ENCODE measurements at regions not wholly inside any gene's neighbourhood (a gene's known extent, or its start where the extent isn't known, plus 50 kb on each side); places are given as distances from the start of the nearest gene placed in this dataset.

DNA sequence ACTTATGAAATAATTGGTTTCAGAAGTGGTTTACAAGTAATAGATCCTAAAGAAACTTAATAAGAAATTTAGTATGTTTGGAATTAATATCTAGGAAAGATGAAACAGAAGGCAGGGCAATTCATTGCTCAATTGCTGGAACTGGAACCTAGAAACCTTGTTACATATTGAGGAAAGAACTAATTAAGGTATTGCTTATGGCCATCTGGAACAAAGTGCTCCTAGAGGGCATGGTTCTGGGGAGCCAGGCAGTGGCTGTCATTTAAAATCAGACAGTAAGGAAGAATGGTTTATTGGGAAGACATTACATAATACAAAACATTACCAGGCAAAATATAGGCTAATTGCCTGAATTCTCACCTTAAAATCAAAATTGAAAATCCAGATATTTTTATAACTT lies 224.1 kb downstream of the SLITRK6 start:
- TF ChIP-seq FOS (IDR thresholded peaks at IDR 0.05; ENCODE audit: low read depth, low read length): no peak
- TF ChIP-seq CEBPB (IDR thresholded peaks at IDR 0.05; ENCODE audit: low read depth, low read length): no peak
- TF ChIP-seq, protein P1, sequence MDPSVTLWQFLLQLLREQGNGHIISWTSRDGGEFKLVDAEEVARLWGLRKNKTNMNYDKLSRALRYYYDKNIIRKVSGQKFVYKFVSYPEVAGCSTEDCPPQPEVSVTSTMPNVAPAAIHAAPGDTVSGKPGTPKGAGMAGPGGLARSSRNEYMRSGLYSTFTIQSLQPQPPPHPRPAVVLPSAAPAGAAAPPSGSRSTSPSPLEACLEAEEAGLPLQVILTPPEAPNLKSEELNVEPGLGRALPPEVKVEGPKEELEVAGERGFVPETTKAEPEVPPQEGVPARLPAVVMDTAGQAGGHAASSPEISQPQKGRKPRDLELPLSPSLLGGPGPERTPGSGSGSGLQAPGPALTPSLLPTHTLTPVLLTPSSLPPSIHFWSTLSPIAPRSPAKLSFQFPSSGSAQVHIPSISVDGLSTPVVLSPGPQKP (IDR thresholded peaks at IDR 0.05; ENCODE audit: borderline replicate concordance, low read depth, low read length): no peak
- no peak for TF ChIP-seq MAFK (IDR thresholded peaks at IDR 0.05; ENCODE audit: low read depth, low read length)
- TF ChIP-seq POLR2A (IDR thresholded peaks at IDR 0.05; ENCODE audit: low read depth, low read length): no peak
- TF ChIP-seq MXI1 (IDR thresholded peaks at IDR 0.05; ENCODE audit: borderline replicate concordance, low read depth, low read length): no peak
- no peak for TF ChIP-seq RAD21 (IDR thresholded peaks at IDR 0.05; ENCODE audit: low read length)
- TF ChIP-seq SMC3 (IDR thresholded peaks at IDR 0.05; ENCODE audit: low read depth, low read length): no peak
- TF ChIP-seq MAZ (IDR thresholded peaks at IDR 0.05; ENCODE audit: borderline replicate concordance, low read depth, low read length): no peak
- no peak for TF ChIP-seq BHLHE40 (IDR thresholded peaks at IDR 0.05; ENCODE audit: low read depth, low read length)
- TF ChIP-seq CHD1 (IDR thresholded peaks at IDR 0.05; ENCODE audit: low read depth, low read length): no peak
- Histone ChIP-seq H3K4ac (ENCODE audit: low read depth, low read length) (no peak overlapping the region), H4K5ac (ENCODE audit: low read depth, low read length) (no peak overlapping the region), H2BK5ac (ENCODE audit: low read depth, low read length, poor library complexity, severe bottlenecking) (no peak overlapping the region), H2BK120ac (ENCODE audit: low read depth, low read length) (no peak overlapping the region), H2BK20ac (ENCODE audit: low read depth, low read length) (no peak overlapping the region), H3K27me3 (ENCODE audit: control insufficient read depth, insufficient read depth, low read length) (no peaks in the 10 kb centered on the region), H2BK15ac (ENCODE audit: low read depth, low read length) (no peak overlapping the region), H2AFZ (replicated peaks; ENCODE audit: low read length, poor library complexity) (no peak overlapping the region), H4K91ac (ENCODE audit: insufficient read depth, low read depth, low read length) (no peak overlapping the region), H3K9me1 (ENCODE audit: insufficient read depth, low read length) (no peaks in the 10 kb centered on the region), H4K20me1 (ENCODE audit: insufficient read depth, low read length) (no peaks in the 10 kb centered on the region), H2AK5ac (ENCODE audit: low read depth, low read length) (no peak overlapping the region), H3K27ac (ENCODE audit: insufficient read depth, low read length) (no peak overlapping the region), H3K9ac (ENCODE audit: low read depth, low read length) (no peak overlapping the region), H3K14ac (replicated peaks; ENCODE audit: low read depth, low read length) (no peak overlapping the region), H3K9me3 (ENCODE audit: control insufficient read depth, insufficient read depth, low read length) (no peaks in the 10 kb centered on the region), H4K8ac (ENCODE audit: low read depth in 2 of 2, low read length in 2 of 2) (no peak overlapping the region), H3K56ac (ENCODE audit: extremely low read depth, insufficient read depth, low read length) (no peak overlapping the region), H2AK9ac (replicated peaks; ENCODE audit: low read depth, low read length, poor library complexity) (no peak overlapping the region), H3K36me3 (ENCODE audit: control insufficient read depth, insufficient read depth, low read length) (no peaks in the 10 kb centered on the region), H3K4me3 (ENCODE audit: insufficient read depth, low read depth, low read length) (no peak overlapping the region), H3K23ac (ENCODE audit: low read depth, low read length) (no peak overlapping the region), H3K4me2 (ENCODE audit: low read depth, low read length) (no peak overlapping the region), H3K79me1 (ENCODE audit: low read depth in 1 of 2, low read length in 2 of 2) (no peaks in the 10 kb centered on the region), H3K4me1 (ENCODE audit: control insufficient read depth, insufficient read depth, low read length) (no peaks in the 10 kb centered on the region), H3K18ac (ENCODE audit: low read depth, low read length) (no peak overlapping the region)
- ATAC-seq (ENCODE audit: low read depth): no peak
- BruUV-seq (replicated peaks): no TSS peak
- DNase-seq: no peak
- CTCF ChIA-PET: interaction anchor here (0.6 to 0.7 kb wide), 2 partner anchors 36 to 562 kb away, joined by 3 read pairs; no protein-coding TSS in a partner anchor
- intact Hi-C loops (cut with micrococcal nuclease): no loop called here
- POLR2A ChIA-PET (ENCODE audit: unreplicated experiment): interaction anchor here (0.6 kb wide), 1 partner anchor 22 kb away, joined by 3 read pairs; no protein-coding TSS in a partner anchor
- in situ Hi-C loops (cut with MboI; ENCODE audit: low sequenced_read_pairs): no loop called here
- dilution Hi-C loops (cut with HindIII; ENCODE audit: low sequenced_read_pairs, unreplicated experiment): no loop called here

Data from IMR-90 (cell line).